ENCODE measurements at regions not wholly inside any gene's neighbourhood (a gene's known extent, or its start where the extent isn't known, plus 50 kb on each side); places are given as distances from the start of the nearest gene placed in this dataset.

DNA sequence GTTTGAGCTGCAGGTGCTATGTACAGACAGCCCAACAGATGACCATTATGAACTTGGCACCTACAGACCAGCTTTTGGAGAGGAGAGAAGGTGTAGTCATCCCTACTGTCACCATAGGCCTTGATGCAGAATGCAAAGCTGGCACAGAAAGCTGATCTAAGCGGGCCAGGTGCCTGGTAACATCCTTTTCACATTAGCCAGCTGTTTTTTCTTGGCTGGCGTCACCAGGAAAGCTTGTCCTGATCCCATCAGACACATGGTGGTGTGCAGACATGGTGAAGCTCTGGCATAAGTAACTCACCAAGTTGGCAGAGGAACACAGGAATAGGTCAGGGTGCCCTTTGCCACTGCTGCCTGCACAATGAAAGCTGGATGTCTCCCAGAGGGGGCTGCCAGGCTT, 97.2 kb upstream of the MB21D2 start:
- POLR2A ChIA-PET, result no interaction called here
- Histone ChIP-seq H3K4me2 (ENCODE audit: insufficient read depth, low read length) (no peak overlapping the region), H4K20me1 (replicated peaks; ENCODE audit: control insufficient read depth, insufficient read depth, low read length) (no peaks in the 10 kb centered on the region), H3K9me1 (ENCODE audit: control insufficient read depth, insufficient read depth, low read length) (no peaks in the 10 kb centered on the region), H3K9me3 (replicated peaks; ENCODE audit: control insufficient read depth, insufficient read depth, low read depth, low read length) (no peaks in the 10 kb centered on the region), H3K79me2 (ENCODE audit: control insufficient read depth, insufficient read depth, low read length) (no peaks in the 10 kb centered on the region), H3K36me3 (ENCODE audit: control insufficient read depth, insufficient read depth, low read length) (no peaks in the 10 kb centered on the region), H3K27me3 (ENCODE audit: control insufficient read depth in 2 of 2, insufficient read depth in 2 of 2, low read length in 2 of 2) (no peaks in the 10 kb centered on the region), H3K27ac (ENCODE audit: extremely low read depth, low read depth, low read length) (no peak overlapping the region), H3K9ac (ENCODE audit: insufficient read depth in 1 of 2, low read depth in 2 of 2, low read length in 2 of 2) (no peak overlapping the region), H3K4me1 (replicated peaks in 1 of 2; ENCODE audit: control insufficient read depth in 2 of 2, insufficient read depth in 2 of 2, low read length in 2 of 2) (no peaks in the 10 kb centered on the region), H2AFZ (ENCODE audit: low read depth, low read length) (no peak overlapping the region), H3K4me3 (no peak overlapping the region)
- no TSS peak for BruUV-seq (replicated peaks)
- intact Hi-C loops (cut with micrococcal nuclease), result no loop called here
- FAIRE-seq (no peak), DNase-seq (ENCODE audit: extremely low read depth in 1 of 4, low spot score in 3 of 4) (no peak), ATAC-seq (no peak)
- in situ Hi-C loops (cut with MboI), result no loop called here
- TF ChIP-seq ZNF583 (CRISPR knock-in tag; IDR thresholded peaks at IDR 0.05) (no peak), BCOR (IDR thresholded peaks at IDR 0.05) (no peak), RREB1 (CRISPR knock-in tag; IDR thresholded peaks at IDR 0.05) (no peak), NFIX (CRISPR knock-in tag; IDR thresholded peaks at IDR 0.05; ENCODE audit: low read depth) (no peak), ILK (tag; IDR thresholded peaks at IDR 0.05; ENCODE audit: borderline replicate concordance, low read depth) (no peak), CHD2 (IDR thresholded peaks at IDR 0.05; ENCODE audit: low read depth, low read length) (no peak), UBTF (IDR thresholded peaks at IDR 0.05; ENCODE audit: borderline replicate concordance in 1 of 2, low read depth in 2 of 2, low read length in 2 of 2) (no peak), PHF21A (IDR thresholded peaks at IDR 0.05; ENCODE audit: borderline replicate concordance, low read depth) (no peak), SETDB1 (IDR thresholded peaks at IDR 0.05; ENCODE audit: low read length) (no peak), ZNF551 (CRISPR knock-in tag; IDR thresholded peaks at IDR 0.05) (no peak), ZNF175 (CRISPR knock-in tag; IDR thresholded peaks at IDR 0.05; ENCODE audit: low read depth) (no peak)
- WGBS (ENCODE audit: insufficient coverage, low coverage, missing lambda C conversion rate), result 0% methylated on average over 2 of the region's 2 CpGs
- CTCF ChIA-PET (ENCODE audit: low intra/inter-chr PET ratio), result no interaction called here
